Esophagus muscularis mucosa (tissue), 4 donors: ENCODE measurements at regions not wholly inside any gene's neighbourhood (a gene's known extent, or its start where the extent isn't known, plus 50 kb on each side); places are given as distances from the start of the nearest gene placed in this dataset.

Experiments used
- EP300 ChIP-seq: sonication (generic); formaldehyde crosslinking; IDR thresholded peaks from one replicate; pipeline ENCODE4 v1.6.1; 2017; ENCODE audit warnings: antibody characterized with exemption
- POLR2A ChIP-seq: fragments of 450-650 bp; IDR thresholded peaks from one replicate; pipeline ENCODE4 v1.6.1; 2017; ENCODE audit warnings: antibody characterized with exemption, moderate library complexity, mild to moderate bottlenecking, low read depth
- TF ChIP-seq, protein P1 (sequence below), 3 experiments: fragments of 200-600 bp in 2 of 3; fragments of 450-650 bp in 1 of 3; sonication (generic) in 2 of 3; IDR thresholded peaks; one replicate each; pipeline ENCODE4 v1.5.1; 2017 to 2019; ENCODE audit warnings: antibody characterized with exemption in 3 of 3, mild to moderate bottlenecking in 2 of 3, moderate library complexity in 1 of 3

GRCh38 chr6:77074037-77074713, 389.1 kb downstream of the HTR1B start:
- TF ChIP-seq, protein P1, sequence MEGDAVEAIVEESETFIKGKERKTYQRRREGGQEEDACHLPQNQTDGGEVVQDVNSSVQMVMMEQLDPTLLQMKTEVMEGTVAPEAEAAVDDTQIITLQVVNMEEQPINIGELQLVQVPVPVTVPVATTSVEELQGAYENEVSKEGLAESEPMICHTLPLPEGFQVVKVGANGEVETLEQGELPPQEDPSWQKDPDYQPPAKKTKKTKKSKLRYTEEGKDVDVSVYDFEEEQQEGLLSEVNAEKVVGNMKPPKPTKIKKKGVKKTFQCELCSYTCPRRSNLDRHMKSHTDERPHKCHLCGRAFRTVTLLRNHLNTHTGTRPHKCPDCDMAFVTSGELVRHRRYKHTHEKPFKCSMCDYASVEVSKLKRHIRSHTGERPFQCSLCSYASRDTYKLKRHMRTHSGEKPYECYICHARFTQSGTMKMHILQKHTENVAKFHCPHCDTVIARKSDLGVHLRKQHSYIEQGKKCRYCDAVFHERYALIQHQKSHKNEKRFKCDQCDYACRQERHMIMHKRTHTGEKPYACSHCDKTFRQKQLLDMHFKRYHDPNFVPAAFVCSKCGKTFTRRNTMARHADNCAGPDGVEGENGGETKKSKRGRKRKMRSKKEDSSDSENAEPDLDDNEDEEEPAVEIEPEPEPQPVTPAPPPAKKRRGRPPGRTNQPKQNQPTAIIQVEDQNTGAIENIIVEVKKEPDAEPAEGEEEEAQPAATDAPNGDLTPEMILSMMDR (IDR thresholded peaks at IDR 0.05) = no peak
- TF ChIP-seq POLR2A (no peak), EP300 (no peak)
